ENCODE measurements at regions not wholly inside any gene's neighbourhood (a gene's known extent, or its start where the extent isn't known, plus 50 kb on each side); places are given as distances from the start of the nearest gene placed in this dataset.

- Histone ChIP-seq H3K27me3 (ENCODE audit: control insufficient read depth, insufficient read depth, low read length) (no peaks in the 10 kb centered on the region), H3K4me1 (ENCODE audit: control insufficient read depth, low read depth, low read length) (peaks cover 22% of the 10 kb centered on the region), H3K27ac (ENCODE audit: low read length) (no peak overlapping the region)
Measured at GRCh38 chr11:109109571-109110315, 312.2 kb upstream of the C11orf87 start.

GRCh38 chr11:109112261-109112660 is 309.7 kb upstream of the C11orf87 start:
- no peaks in the 10 kb centered on the region for H3K27me3 ChIP-seq (ENCODE audit: control insufficient read depth, insufficient read depth, low read length)
- H3K4me1 ChIP-seq (ENCODE audit: control insufficient read depth, low read depth, low read length): peaks cover 17% of the 10 kb centered on the region
- H3K4me3 ChIP-seq (ENCODE audit: low read length): no peak overlapping the region
- no peaks in the 10 kb centered on the region for H3K9me3 ChIP-seq (ENCODE audit: control insufficient read depth, low read depth, low read length)
- no peaks in the 10 kb centered on the region for H3K36me3 ChIP-seq (ENCODE audit: control insufficient read depth, low read depth, low read length)
- H3K9ac ChIP-seq (ENCODE audit: low read length): no peak overlapping the region
- H3K27ac ChIP-seq (ENCODE audit: low read length): no peak overlapping the region

More at GRCh38 chr11:109109571-109110315, 312.2 kb upstream of the C11orf87 start:
- Histone ChIP-seq H3K9me3 (ENCODE audit: control insufficient read depth, low read depth, low read length) (no peaks in the 10 kb centered on the region), H3K36me3 (ENCODE audit: control insufficient read depth, low read depth, low read length) (no peaks in the 10 kb centered on the region), H3K4me3 (ENCODE audit: low read length) (no peak overlapping the region), H3K9ac (ENCODE audit: low read length) (no peak overlapping the region)

GRCh38 chr11:109112821-109113280 is 309.1 kb upstream of the C11orf87 start:
- Histone ChIP-seq H3K9ac (ENCODE audit: low read length) (no peak overlapping the region), H3K27ac (ENCODE audit: low read length) (no peak overlapping the region), H3K4me1 (ENCODE audit: control insufficient read depth, low read depth, low read length) (peaks cover 17% of the 10 kb centered on the region), H3K9me3 (ENCODE audit: control insufficient read depth, low read depth, low read length) (no peaks in the 10 kb centered on the region), H3K4me3 (ENCODE audit: low read length) (peak overlapping the region; percentile 5), H3K36me3 (ENCODE audit: control insufficient read depth, low read depth, low read length) (no peaks in the 10 kb centered on the region), H3K27me3 (ENCODE audit: control insufficient read depth, insufficient read depth, low read length) (no peaks in the 10 kb centered on the region)

- no peak overlapping the region for H3K27ac ChIP-seq (ENCODE audit: low read length)
- H3K36me3 ChIP-seq (ENCODE audit: control insufficient read depth, low read depth, low read length): no peaks in the 10 kb centered on the region
- no peaks in the 10 kb centered on the region for H3K27me3 ChIP-seq (ENCODE audit: control insufficient read depth, insufficient read depth, low read length)
- no peak overlapping the region for H3K4me3 ChIP-seq (ENCODE audit: low read length)
- H3K9ac ChIP-seq (ENCODE audit: low read length): no peak overlapping the region
- H3K4me1 ChIP-seq (ENCODE audit: control insufficient read depth, low read depth, low read length): peaks cover 25% of the 10 kb centered on the region
- H3K9me3 ChIP-seq (ENCODE audit: control insufficient read depth, low read depth, low read length): no peaks in the 10 kb centered on the region
Measured at GRCh38 chr11:109120341-109120740, 301.6 kb upstream of the C11orf87 start.

GRCh38 chr11:109121173-109121932 is 300.6 kb upstream of the C11orf87 start:
- Histone ChIP-seq H3K36me3 (ENCODE audit: control insufficient read depth, low read depth, low read length) (no peaks in the 10 kb centered on the region), H3K27ac (ENCODE audit: low read length) (no peak overlapping the region), H3K4me1 (ENCODE audit: control insufficient read depth, low read depth, low read length) (peaks cover 25% of the 10 kb centered on the region), H3K9ac (ENCODE audit: low read length) (no peak overlapping the region), H3K27me3 (ENCODE audit: control insufficient read depth, insufficient read depth, low read length) (no peaks in the 10 kb centered on the region), H3K9me3 (ENCODE audit: control insufficient read depth, low read depth, low read length) (no peaks in the 10 kb centered on the region), H3K4me3 (ENCODE audit: low read length) (no peak overlapping the region)

- H3K36me3 ChIP-seq (ENCODE audit: control insufficient read depth, low read depth, low read length): no peaks in the 10 kb centered on the region
- no peak overlapping the region for H3K4me3 ChIP-seq (ENCODE audit: low read length)
- H3K27me3 ChIP-seq (ENCODE audit: control insufficient read depth, insufficient read depth, low read length): no peaks in the 10 kb centered on the region
Measured at GRCh38 chr11:109123816-109124787, 297.9 kb upstream of the C11orf87 start.

GRCh38 chr11:109130910-109131309 is 291.1 kb upstream of the C11orf87 start:
- Histone ChIP-seq H3K36me3 (ENCODE audit: control insufficient read depth, low read depth, low read length) (no peaks in the 10 kb centered on the region), H3K9me3 (ENCODE audit: control insufficient read depth, low read depth, low read length) (no peaks in the 10 kb centered on the region), H3K9ac (ENCODE audit: low read length) (no peak overlapping the region), H3K27me3 (ENCODE audit: control insufficient read depth, insufficient read depth, low read length) (peaks cover 3% of the 10 kb centered on the region), H3K4me3 (ENCODE audit: low read length) (no peak overlapping the region), H3K27ac (ENCODE audit: low read length) (no peak overlapping the region), H3K4me1 (ENCODE audit: control insufficient read depth, low read depth, low read length) (peaks cover 13% of the 10 kb centered on the region)

More at GRCh38 chr11:109123816-109124787, 297.9 kb upstream of the C11orf87 start:
- Histone ChIP-seq H3K9ac (ENCODE audit: low read length) (no peak overlapping the region), H3K27ac (ENCODE audit: low read length) (no peak overlapping the region), H3K4me1 (ENCODE audit: control insufficient read depth, low read depth, low read length) (peaks cover 25% of the 10 kb centered on the region), H3K9me3 (ENCODE audit: control insufficient read depth, low read depth, low read length) (no peaks in the 10 kb centered on the region)

GRCh38 chr11:109132539-109132938 is 289.5 kb upstream of the C11orf87 start:
- H3K9ac ChIP-seq (ENCODE audit: low read length): no peak overlapping the region
- H3K27ac ChIP-seq (ENCODE audit: low read length): no peak overlapping the region
- peaks cover 3% of the 10 kb centered on the region for H3K27me3 ChIP-seq (ENCODE audit: control insufficient read depth, insufficient read depth, low read length)
- no peaks in the 10 kb centered on the region for H3K9me3 ChIP-seq (ENCODE audit: control insufficient read depth, low read depth, low read length)
- peaks cover 13% of the 10 kb centered on the region for H3K4me1 ChIP-seq (ENCODE audit: control insufficient read depth, low read depth, low read length)
- H3K4me3 ChIP-seq (ENCODE audit: low read length): no peak overlapping the region
- H3K36me3 ChIP-seq (ENCODE audit: control insufficient read depth, low read depth, low read length): no peaks in the 10 kb centered on the region

- Histone ChIP-seq H3K4me3 (ENCODE audit: low read length) (no peak overlapping the region), H3K9ac (ENCODE audit: low read length) (no peak overlapping the region), H3K27ac (ENCODE audit: low read length) (no peak overlapping the region), H3K27me3 (ENCODE audit: control insufficient read depth, insufficient read depth, low read length) (peaks cover 3% of the 10 kb centered on the region), H3K4me1 (ENCODE audit: control insufficient read depth, low read depth, low read length) (peaks cover 13% of the 10 kb centered on the region), H3K9me3 (ENCODE audit: control insufficient read depth, low read depth, low read length) (no peaks in the 10 kb centered on the region), H3K36me3 (ENCODE audit: control insufficient read depth, low read depth, low read length) (no peaks in the 10 kb centered on the region)
Measured at GRCh38 chr11:109133159-109133558, 288.8 kb upstream of the C11orf87 start.

- Histone ChIP-seq H3K27ac (ENCODE audit: low read length) (no peak overlapping the region), H3K36me3 (ENCODE audit: control insufficient read depth, low read depth, low read length) (no peaks in the 10 kb centered on the region), H3K9ac (ENCODE audit: low read length) (no peak overlapping the region), H3K9me3 (ENCODE audit: control insufficient read depth, low read depth, low read length) (no peaks in the 10 kb centered on the region), H3K4me3 (ENCODE audit: low read length) (no peak overlapping the region), H3K27me3 (ENCODE audit: control insufficient read depth, insufficient read depth, low read length) (peaks cover 3% of the 10 kb centered on the region), H3K4me1 (ENCODE audit: control insufficient read depth, low read depth, low read length) (peaks cover 13% of the 10 kb centered on the region)
Measured at GRCh38 chr11:109135627-109136026, 286.4 kb upstream of the C11orf87 start.

GRCh38 chr11:109138196-109138595 is 283.8 kb upstream of the C11orf87 start:
- no peaks in the 10 kb centered on the region for H3K9me3 ChIP-seq (ENCODE audit: control insufficient read depth, low read depth, low read length)
- no peak overlapping the region for H3K9ac ChIP-seq (ENCODE audit: low read length)
- H3K4me3 ChIP-seq (ENCODE audit: low read length): no peak overlapping the region
- no peaks in the 10 kb centered on the region for H3K36me3 ChIP-seq (ENCODE audit: control insufficient read depth, low read depth, low read length)
- no peaks in the 10 kb centered on the region for H3K4me1 ChIP-seq (ENCODE audit: control insufficient read depth, low read depth, low read length)
- no peak overlapping the region for H3K27ac ChIP-seq (ENCODE audit: low read length)
- H3K27me3 ChIP-seq (ENCODE audit: control insufficient read depth, insufficient read depth, low read length): no peaks in the 10 kb centered on the region
